ENCODE measurements at regions not wholly inside any gene's neighbourhood (a gene's known extent, or its start where the extent isn't known, plus 50 kb on each side); places are given as distances from the start of the nearest gene placed in this dataset.

DNA sequence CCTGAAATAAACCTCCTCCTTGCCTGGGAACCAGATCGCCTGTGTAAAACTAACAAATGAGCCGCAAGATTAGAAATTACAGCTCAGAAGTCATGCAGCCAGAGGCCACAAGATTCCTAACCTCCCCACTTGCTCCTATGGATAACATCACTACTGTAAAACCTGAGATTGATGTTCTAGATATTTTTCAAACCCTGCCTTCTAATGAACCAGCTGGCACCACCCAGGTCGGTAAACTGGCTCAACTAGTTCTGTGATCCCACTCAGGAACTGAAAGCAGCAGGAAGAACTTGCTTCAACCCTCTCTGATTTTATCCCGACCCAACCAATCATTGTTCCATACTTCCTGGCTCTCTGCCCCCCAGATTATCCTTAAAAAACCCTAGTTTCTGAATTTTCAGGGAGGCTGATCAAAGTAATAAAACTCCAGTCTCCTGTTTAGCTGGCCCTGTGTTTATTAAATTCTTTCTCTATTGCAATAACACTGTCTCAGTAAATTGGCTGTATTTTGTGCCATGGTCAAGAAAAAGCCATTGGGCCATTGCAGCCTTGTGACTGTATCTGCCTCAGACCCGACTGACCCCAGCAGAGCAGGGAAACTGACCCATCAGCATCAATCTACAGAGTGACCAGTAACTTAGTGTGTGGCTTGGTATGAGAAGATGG lies 98.9 kb downstream of the RPLP1 start:
- no peak for DNase-seq
- H3K36me3 ChIP-seq: no peaks in the 10 kb centered on the region
- WGBS, 2 donors: 79 to 80% methylated on average over 5 of the region's 5 CpGs
- intact Hi-C loops (cut with DNase I): no loop called here
- H3K27me3 ChIP-seq: no peaks in the 10 kb centered on the region
- H3K9me3 ChIP-seq: no peaks in the 10 kb centered on the region
- H3K4me3 ChIP-seq (replicated peaks in 1 of 3): no peak overlapping the region
- H3K27ac ChIP-seq: no peak overlapping the region
- no peaks in the 10 kb centered on the region for H3K4me1 ChIP-seq
- no peak for TF ChIP-seq POLR2A (IDR thresholded peaks at IDR 0.05)

- Histone ChIP-seq H3K27ac (no peak overlapping the region), H3K36me3 (no peaks in the 10 kb centered on the region), H3K4me3 (replicated peaks in 1 of 3) (no peak overlapping the region), H3K27me3 (no peaks in the 10 kb centered on the region), H3K4me1 (peaks cover 2 to 6% of the 10 kb centered on the region in 2 donors), H3K9me3 (no peaks in the 10 kb centered on the region)
- whole genome bisulfite sequencing, 2 donors: 94 to 96% methylated on average over 10 of the region's 10 CpGs
- intact Hi-C loops (cut with DNase I): no loop called here
- no peak for DNase-seq
- TF ChIP-seq POLR2A (IDR thresholded peaks at IDR 0.05) (no peak), CTCF (IDR thresholded peaks at IDR 0.05) (no peak)
Measured at GRCh38 chr15:69552057-69552815, 99.6 kb downstream of the RPLP1 start.

DNA sequence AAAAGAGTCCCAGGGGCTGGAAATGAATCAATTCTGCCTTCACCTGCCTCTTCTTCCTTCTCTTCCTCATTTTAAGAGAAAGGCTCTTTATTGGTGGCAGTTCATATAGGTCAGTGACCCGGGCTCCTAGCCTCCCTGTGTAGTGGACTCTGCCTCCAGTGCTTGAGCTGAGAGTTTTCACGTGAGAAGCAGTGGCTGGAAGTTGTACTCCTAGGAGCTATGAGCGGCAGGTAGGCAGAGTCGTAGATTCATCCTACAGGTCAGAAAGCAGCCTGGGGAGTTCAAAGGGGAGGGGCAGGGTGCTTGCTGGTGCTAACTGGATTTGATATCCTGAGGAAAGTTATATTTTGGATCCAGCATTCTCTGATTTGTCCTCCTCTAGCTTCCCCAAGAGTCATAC lies 101.1 kb downstream of the RPLP1 start:
- peaks cover 11 to 15% of the 10 kb centered on the region in 2 donors for H3K4me1 ChIP-seq
- no peaks in the 10 kb centered on the region for H3K9me3 ChIP-seq
- H3K27me3 ChIP-seq: no peaks in the 10 kb centered on the region
- 86 to 87% methylated on average over 4 of the region's 4 CpGs for WGBS, 2 donors
- intact Hi-C loops (cut with DNase I): no loop called here
- TF ChIP-seq POLR2A (IDR thresholded peaks at IDR 0.05) (no peak), CTCF (IDR thresholded peaks at IDR 0.05) (no peak)
- H3K4me3 ChIP-seq (replicated peaks in 1 of 3): no peak overlapping the region
- H3K36me3 ChIP-seq: no peaks in the 10 kb centered on the region
- no peak for DNase-seq
- no peak overlapping the region for H3K27ac ChIP-seq

DNA sequence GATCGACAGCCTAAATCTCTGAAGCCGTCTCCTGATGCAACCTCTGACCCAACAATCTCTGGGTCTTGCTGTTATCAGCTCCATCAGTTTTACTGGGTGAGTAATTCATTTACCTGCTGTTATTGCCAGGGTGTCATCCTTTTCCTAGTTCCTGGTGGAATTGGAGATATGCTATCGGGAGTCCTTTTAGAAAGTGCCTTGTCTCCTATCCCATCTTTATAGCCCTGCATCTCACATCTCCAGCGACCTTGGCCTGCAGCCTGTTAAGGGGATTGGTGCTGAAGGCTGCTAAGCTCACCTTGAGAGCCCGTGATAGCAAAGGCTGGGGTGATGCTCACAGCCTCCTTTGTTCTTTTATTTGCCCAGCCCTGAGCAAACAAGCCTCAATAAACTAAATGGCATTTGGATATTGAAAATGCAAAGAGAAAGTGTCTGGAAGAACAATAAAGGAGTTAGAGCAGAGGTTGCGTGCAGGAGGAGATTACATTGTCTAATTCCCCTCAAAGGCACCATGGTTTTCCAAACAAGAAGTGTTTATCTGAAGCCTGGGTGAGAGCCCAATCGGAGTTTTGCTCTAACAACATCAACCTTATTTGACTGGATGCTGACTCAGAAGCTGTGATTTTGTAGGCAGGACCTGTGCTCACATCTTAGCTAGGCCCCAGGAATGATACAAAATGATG lies 101.8 kb downstream of the RPLP1 start:
- H3K27me3 ChIP-seq: no peaks in the 10 kb centered on the region
- 80 to 87% methylated on average over 7 of the region's 7 CpGs for WGBS, 2 donors
- no peak for DNase-seq
- H3K27ac ChIP-seq: no peak overlapping the region
- peaks cover 11 to 15% of the 10 kb centered on the region in 2 donors for H3K4me1 ChIP-seq
- intact Hi-C loops (cut with DNase I): no loop called here
- H3K9me3 ChIP-seq: no peaks in the 10 kb centered on the region
- no peaks in the 10 kb centered on the region for H3K36me3 ChIP-seq
- H3K4me3 ChIP-seq (replicated peaks in 1 of 3): no peak overlapping the region
- TF ChIP-seq CTCF (IDR thresholded peaks at IDR 0.05): no peak
- TF ChIP-seq POLR2A (IDR thresholded peaks at IDR 0.05): no peak

DNA sequence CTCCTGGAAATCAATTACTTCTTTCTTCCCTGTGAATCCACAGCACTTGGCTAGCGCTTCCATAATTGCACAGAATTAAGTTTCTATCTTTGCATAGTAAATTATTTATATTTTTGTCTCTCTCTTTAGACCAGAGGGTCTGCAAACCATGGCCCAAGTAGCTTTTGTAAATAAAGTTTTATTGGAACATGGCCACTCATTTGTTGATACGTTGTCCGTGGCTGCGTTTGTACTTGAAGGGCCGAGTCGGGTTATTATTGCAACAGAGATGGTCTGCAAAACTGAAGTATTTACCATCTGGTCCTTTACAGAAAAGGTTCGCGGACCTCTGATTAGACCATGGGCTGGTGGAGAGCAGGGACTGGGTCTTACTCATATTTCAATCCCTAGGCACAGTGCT lies 102.5 kb downstream of the RPLP1 start:
- Histone ChIP-seq H3K9me3 (no peaks in the 10 kb centered on the region), H3K27me3 (no peaks in the 10 kb centered on the region), H3K27ac (no peak overlapping the region), H3K36me3 (no peaks in the 10 kb centered on the region), H3K4me1 (peaks cover 11 to 15% of the 10 kb centered on the region in 2 donors), H3K4me3 (replicated peaks in 1 of 3) (no peak overlapping the region)
- intact Hi-C loops (cut with DNase I): no loop called here
- DNase-seq: no peak
- WGBS, 2 donors: 95% methylated on average over 8 of the region's 8 CpGs
- TF ChIP-seq POLR2A (IDR thresholded peaks at IDR 0.05): no peak
- no peak for TF ChIP-seq CTCF (IDR thresholded peaks at IDR 0.05)

Data from thyroid gland (tissue), 4 donors.